ENCODE measurements at regions not wholly inside any gene's neighbourhood (a gene's known extent, or its start where the extent isn't known, plus 50 kb on each side); places are given as distances from the start of the nearest gene placed in this dataset.

DNA sequence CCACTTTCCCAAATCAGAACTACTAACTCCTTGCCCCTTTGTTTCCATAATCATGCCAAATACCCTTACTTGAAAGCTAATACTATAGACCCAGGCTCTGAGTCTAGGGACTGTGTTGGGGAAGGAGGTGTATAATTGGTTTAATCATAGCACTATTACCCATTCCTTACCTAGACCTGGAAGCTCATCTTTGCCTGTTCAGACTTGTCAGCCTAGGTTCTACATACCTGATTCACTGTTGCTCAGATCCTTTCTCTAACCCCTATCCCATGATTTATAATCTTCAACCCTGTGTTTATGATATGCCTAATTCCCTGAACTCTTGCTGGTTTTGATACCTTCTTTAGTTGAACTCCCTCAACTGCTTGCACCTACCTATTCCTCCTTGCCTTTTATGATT, 123.1 kb upstream of the GRIA3 start:
- TF ChIP-seq POLR2A (IDR thresholded peaks at IDR 0.05) (no peak), CTCF (IDR thresholded peaks at IDR 0.05) (no peak), EP300 (IDR thresholded peaks at IDR 0.05) (no peak)

All from ovary (tissue), 3 donors.